ENCODE measurements at regions not wholly inside any gene's neighbourhood (a gene's known extent, or its start where the extent isn't known, plus 50 kb on each side); places are given as distances from the start of the nearest gene placed in this dataset.

- DNase-seq: no peak
Measured at GRCh38 chr5:24816206-24816605, 171.4 kb upstream of the CDH10 start.

- DNase-seq: no peak
Measured at GRCh38 chr5:24805230-24805629, 160.5 kb upstream of the CDH10 start.

- DNase-seq: no peak
Measured at GRCh38 chr5:24804221-24804681, 159.5 kb upstream of the CDH10 start.

- no peak for DNase-seq
Measured at GRCh38 chr5:24791326-24791725, 146.5 kb upstream of the CDH10 start.

GRCh38 chr5:24789611-24790351 lies 145.0 kb upstream of the CDH10 start:
- DNase-seq: no peak

GRCh38 chr5:24788829-24789514 lies 144.2 kb upstream of the CDH10 start:
- DNase-seq: no peak

GRCh38 chr5:24786108-24786507 lies 141.3 kb upstream of the CDH10 start:
- DNase-seq: no peak

GRCh38 chr5:24783596-24783995 lies 138.8 kb upstream of the CDH10 start:
- no peak for DNase-seq

GRCh38 chr5:24777392-24777791 lies 132.6 kb upstream of the CDH10 start:
- no peak for DNase-seq

GRCh38 chr5:24773261-24773660 lies 128.5 kb upstream of the CDH10 start:
- DNase-seq: no peak

GRCh38 chr5:24767086-24767485 lies 122.3 kb upstream of the CDH10 start:
- no peak for DNase-seq

GRCh38 chr5:24765219-24765618 lies 120.4 kb upstream of the CDH10 start:
- no peak for DNase-seq

GRCh38 chr5:24750355-24750754 lies 105.6 kb upstream of the CDH10 start:
- no peak for DNase-seq

- DNase-seq: no peak
Measured at GRCh38 chr5:24749701-24750100, 104.9 kb upstream of the CDH10 start.

- no peak for DNase-seq
Measured at GRCh38 chr5:24747327-24747726, 102.5 kb upstream of the CDH10 start.

GRCh38 chr5:24742334-24742733 lies 97.6 kb upstream of the CDH10 start:
- no peak for DNase-seq

GRCh38 chr5:24737163-24737562 lies 92.4 kb upstream of the CDH10 start:
- DNase-seq: no peak

- no peak for DNase-seq
Measured at GRCh38 chr5:24735284-24735683, 90.5 kb upstream of the CDH10 start.

- DNase-seq: no peak
Measured at GRCh38 chr5:24732184-24732583, 87.4 kb upstream of the CDH10 start.

- DNase-seq: no peak
Measured at GRCh38 chr5:24720743-24721142, 76.0 kb upstream of the CDH10 start.

GRCh38 chr5:24714746-24715145 lies 70.0 kb upstream of the CDH10 start:
- DNase-seq: no peak

GRCh38 chr5:24712947-24713346 lies 68.2 kb upstream of the CDH10 start:
- DNase-seq: no peak

GRCh38 chr5:24712047-24712446 lies 67.3 kb upstream of the CDH10 start:
- no peak for DNase-seq

GRCh38 chr5:24703934-24704333 lies 59.2 kb upstream of the CDH10 start:
- no peak for DNase-seq
